GM12865 (cell line): ENCODE measurements at regions not wholly inside any gene's neighbourhood (a gene's known extent, or its start where the extent isn't known, plus 50 kb on each side); places are given as distances from the start of the nearest gene placed in this dataset.

Experiments
- DNase-seq: peaks from one replicate; pipeline ENCODE4 v3.0.0; 2010; ENCODE audit warnings: low read depth
- H3K4me3 ChIP-seq: 2 replicates; pipeline ENCODE4 v1.5.1; 2011; ENCODE audit warnings: mild to moderate bottlenecking, low read depth, low read length, control low read depth
- CTCF ChIP-seq: IDR thresholded peaks from 2 replicates; pipeline ENCODE4 v1.5.1; 2011; ENCODE audit warnings: low read length, control low read depth, low read depth, inconsistent platforms; ENCODE audit not compliant: insufficient read depth; ENCODE audit errors: missing control alignments

GRCh38 chr4:7126981-7127380 lies 59.1 kb upstream of the GRPEL1 start:
- DNase-seq = no peak
- TF ChIP-seq CTCF = no peak
- no peak overlapping the region for H3K4me3 ChIP-seq

- H3K4me3 ChIP-seq = no peak overlapping the region
- DNase-seq = no peak
- no peak for TF ChIP-seq CTCF
These were observed 57.0 kb upstream of the GRPEL1 start for GRCh38 chr4:7124689-7125442.

- no peak overlapping the region for H3K4me3 ChIP-seq
- no peak for DNase-seq
- TF ChIP-seq CTCF = no peak
These were observed 54.2 kb upstream of the GRPEL1 start for GRCh38 chr4:7121866-7122653.

- H3K4me3 ChIP-seq = no peak overlapping the region
- no peak for DNase-seq
- no peak for TF ChIP-seq CTCF
These were observed 53.3 kb upstream of the GRPEL1 start for GRCh38 chr4:7121174-7121573.

- DNase-seq = peak; percentile 21
- no peak for TF ChIP-seq CTCF
- H3K4me3 ChIP-seq = no peak overlapping the region
These were observed 52.5 kb upstream of the GRPEL1 start for GRCh38 chr4:7120341-7120740.

- no peak for TF ChIP-seq CTCF
- no peak for DNase-seq
These were observed 50.4 kb upstream of the GRPEL1 start for GRCh38 chr4:7118013-7118832.

More at GRCh38 chr4:7118013-7118832, 50.4 kb upstream of the GRPEL1 start:
- no peak overlapping the region for H3K4me3 ChIP-seq
